HG02884 (cell line): ENCODE measurements at regions not wholly inside any gene's neighbourhood (a gene's known extent, or its start where the extent isn't known, plus 50 kb on each side); places are given as distances from the start of the nearest gene placed in this dataset.

ENCODE experiments used
- ATAC-seq: cut with Tn5 transposase; IDR thresholded peaks from one replicate; pipeline ENCODE4 v1.9.1; 2021; ENCODE audit warnings: mild to moderate bottlenecking, moderate library complexity; ENCODE audit not compliant: unreplicated experiment

DNA sequence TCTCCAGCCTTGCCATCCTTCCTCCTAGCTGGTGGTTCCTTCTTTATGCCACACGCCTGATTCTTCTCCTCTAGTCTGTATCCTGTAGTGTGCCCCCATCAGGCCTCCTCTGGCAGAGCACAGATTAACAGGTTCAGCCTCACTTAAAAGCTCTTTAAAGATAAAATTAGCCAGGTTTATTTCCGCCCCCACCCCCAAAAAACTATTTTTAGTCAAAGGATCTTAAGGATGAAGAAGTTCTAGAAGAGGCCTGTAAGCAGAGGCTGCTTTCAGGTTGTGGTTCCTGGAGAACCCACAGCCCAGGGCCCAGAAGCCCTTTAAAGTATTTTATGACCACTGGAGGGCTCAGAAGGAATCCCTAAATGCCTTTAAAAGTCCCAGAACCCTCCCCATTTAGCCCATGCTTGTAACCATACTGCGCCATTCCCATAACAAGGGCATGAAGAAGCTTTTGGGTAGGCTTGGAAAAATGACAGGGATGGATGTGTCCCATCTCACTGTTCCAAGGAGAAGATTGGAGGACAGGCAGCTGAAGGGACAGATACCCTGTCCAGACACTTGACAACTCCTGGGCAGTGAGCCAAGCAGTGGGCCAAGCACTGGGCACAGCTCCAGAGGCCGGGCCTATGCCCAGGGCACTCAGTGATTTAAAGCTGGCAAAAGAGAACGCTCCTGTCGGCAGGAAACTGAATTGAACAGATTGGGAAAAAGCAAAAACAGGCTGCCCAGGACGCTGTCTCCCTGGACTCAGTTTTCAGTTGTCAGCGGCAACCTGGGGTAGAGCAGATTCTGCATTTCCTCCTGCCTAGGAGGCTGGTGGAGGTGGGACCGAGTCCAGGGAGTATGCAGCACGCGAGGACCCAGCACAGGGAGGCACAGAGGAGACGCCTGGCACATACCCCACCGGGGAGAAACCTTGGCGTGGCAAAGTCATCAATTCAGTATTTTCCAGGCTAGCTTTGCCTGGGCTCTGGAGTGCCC is 106.3 kb upstream of the SSBP2 start:
- no peak for ATAC-seq

DNA sequence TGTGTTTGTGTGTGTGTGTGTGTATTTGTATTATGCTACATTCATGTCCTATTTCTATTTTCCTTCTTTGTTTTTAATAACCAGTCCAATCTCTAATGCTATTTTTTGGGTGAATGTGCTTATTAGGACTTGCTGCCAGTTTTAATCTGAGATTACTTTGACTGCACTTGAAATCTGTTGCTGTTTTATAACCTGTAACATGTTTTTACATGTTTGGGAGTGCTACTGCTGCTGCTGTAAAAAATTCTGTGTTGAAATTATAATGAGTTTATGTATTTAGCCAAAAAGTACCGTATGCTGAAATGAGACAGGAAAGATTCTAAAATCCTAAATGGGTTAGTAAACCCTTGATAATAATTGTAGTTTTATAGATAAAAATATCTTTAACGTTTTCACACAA is 104.7 kb upstream of the SSBP2 start:
- ATAC-seq, result no peak

DNA sequence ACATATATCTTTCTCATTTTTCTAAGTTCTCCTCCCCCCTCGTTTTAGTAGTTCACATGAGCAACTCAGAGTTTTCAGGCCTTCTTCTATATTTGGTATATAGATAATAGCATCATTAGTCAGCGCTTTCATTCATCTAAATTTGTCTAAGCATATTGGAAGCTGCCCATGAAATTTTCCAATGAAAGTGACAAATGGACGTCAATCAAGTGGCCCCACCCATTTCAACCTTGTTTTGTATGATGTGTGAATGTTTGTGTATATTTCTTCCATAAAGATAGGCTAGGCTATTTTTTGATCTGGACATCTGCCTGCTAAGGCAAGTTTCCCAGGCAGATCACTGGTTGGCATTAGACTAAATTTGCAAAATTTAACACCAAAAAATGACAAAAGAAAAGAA is 104.0 kb upstream of the SSBP2 start:
- no peak for ATAC-seq

DNA sequence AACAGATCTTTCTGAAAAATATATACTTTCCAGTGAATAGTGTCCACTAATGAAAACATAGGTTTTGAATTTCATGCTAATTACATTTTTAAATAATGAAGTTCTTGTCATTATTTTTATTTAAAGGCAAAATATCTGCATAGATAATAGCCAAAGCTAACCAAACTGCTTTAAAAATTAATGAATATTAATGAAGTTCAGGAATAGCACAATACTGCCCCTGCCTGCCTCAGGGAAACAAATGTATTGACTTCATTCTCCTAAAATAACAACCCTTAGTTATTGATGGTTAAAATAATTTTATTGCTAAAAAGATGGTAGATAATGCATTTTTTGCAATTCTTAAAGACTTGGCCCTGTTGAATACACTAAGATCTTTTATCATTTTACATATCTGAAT is 103.6 kb upstream of the SSBP2 start:
- no peak for ATAC-seq

DNA sequence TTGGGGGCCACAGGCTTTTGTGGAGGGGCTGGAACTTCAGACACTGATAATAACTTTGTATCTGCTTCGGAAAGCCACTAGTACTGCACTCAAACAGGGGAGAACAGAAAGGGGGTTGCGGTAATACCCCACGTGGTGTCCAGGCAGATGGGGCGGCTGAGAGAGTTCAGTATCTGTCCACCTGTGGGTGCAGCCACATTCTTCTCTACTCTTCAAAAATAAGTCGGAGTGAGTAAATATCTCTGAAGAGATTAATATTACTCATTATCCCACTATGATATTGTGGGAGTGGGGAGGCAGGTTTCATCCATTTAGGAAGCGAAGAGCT is 102.1 kb upstream of the SSBP2 start:
- no peak for ATAC-seq

DNA sequence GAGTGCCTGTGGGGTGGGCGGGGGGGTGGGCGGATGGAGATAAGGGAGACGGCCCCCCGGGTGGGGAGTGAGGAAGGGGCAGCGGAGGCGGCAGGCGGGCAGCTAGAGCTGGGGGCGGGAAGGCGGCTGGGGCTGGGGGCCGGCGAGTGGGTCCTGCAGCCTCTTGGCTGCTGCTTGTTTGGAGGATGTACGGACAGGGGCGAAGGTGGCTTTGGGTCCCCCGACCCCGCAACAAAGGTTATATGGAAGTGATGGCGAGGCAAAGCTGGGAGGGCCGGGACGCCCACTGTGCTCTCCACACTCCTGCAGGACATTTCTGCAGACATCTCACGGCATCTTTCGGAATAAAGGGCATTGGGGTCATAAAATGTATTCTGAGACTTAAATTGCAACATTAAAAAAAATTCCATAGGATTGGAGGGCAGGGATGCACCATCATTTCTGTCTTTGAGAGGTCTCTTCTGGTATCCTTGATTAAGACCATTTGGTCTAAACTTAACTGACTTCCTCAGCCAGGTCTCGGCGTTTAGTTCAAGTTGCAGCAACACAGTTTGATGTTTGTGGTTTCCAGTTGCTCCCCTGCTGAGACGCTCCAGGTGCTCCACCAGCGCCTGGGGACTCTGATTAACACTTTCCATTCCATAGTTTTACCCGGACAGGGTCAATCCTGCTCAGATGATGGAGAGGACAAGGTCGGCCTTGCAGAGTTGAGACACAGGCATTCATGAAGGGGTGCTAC is 101.6 kb upstream of the SSBP2 start:
- no peak for ATAC-seq

DNA sequence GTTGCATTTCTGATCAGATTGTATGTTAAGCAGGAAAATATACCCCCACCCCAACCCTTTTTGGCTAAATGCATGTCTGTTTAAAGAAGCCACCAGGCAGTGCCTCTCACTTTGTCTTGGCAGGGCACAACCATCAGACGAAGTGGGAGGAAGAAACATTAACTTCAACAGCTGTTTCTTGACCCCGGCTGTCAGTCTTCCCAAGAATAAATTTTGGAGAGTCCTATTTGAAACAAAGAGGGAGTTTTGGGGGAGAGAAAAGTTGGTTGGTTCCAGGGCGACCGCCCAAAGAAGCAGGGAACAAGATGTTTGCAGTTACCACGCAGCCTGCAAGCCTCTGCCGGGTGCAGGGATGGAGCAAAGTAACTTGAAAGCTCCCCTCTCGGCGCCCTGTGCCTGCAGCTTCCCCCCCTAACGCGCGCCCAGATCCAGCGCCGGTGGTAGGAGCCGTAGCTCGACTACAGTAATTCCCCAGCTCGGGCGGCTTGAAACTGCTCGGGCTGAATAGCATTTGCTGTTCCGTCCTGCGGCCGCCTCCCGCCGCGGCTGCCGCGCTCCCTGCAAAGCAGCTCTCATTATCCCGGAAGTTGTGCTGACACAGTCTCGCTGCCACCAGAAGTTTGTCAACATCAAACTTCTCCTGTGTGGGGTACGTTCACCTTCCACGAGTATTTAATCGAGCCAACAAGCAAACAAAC is 100.7 kb upstream of the SSBP2 start:
- peak; percentile 80 for ATAC-seq

DNA sequence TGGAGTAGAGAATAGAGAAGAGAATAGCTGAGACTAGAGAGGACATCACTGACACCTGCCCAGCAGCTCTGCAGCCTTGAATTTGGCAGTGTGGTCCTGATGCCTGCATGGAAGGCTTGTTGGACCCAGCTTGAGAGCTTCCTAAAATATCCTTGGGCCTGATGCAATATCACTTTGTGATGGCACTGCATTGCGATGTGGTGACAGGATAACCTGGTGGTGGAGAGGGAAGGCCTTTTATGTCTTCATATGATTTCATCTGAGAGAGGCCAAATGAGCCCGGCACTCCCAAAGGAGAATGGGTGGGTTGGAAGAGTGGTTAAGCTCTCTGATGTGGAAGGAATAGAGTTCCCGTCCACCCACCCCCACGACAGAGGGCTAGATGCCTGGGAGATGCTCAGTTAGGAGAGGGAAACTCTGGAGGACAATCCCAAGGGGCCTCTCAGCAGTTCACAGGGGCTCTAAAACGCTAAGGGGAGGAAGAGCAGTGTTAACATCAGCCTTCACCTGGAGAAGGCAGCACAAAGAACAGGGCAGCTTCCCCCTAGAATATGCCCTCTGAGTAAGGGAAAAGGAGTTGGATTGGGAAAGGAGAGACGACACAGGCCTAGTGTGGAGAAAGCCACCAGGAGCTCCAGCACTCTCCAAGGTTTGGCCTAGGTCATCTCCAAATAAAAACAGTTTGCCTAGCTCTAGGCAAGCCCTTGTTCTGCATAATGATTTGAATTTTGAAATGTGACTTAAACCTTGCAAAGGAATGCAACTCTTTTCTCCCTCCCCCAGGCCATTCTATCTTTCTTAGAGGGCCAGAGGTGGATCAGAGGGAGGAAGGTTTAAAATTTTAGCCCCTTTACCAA is 99.8 kb upstream of the SSBP2 start:
- no peak for ATAC-seq

DNA sequence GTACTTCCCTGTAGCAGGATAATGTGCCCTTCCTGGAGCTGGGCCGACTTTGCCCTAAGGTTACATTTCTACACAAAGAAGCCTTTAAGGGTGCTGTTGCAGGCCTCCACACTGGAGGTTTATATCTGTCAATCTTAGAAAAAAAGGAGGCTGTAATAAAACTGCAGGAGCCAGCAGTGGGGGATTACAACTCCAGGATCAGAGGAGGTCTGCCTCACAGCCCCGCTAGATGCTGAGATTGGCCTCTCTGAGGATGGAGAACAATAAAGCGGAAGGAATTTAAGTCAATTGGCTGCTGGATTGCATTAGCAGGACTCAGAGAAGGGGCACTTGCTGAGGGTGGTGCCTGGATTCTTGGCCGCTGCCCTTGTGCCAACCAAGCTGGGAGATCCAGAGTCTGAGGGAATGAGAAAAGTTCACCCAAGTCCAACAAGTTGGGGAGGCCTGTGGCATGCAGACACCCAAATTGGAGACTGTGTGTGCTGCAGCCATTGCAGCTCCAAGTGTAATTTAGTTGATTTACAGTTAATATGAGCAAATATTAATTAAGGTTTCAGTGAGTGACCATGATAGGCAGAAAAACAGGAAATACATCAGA is 99.0 kb upstream of the SSBP2 start:
- ATAC-seq, result no peak

DNA sequence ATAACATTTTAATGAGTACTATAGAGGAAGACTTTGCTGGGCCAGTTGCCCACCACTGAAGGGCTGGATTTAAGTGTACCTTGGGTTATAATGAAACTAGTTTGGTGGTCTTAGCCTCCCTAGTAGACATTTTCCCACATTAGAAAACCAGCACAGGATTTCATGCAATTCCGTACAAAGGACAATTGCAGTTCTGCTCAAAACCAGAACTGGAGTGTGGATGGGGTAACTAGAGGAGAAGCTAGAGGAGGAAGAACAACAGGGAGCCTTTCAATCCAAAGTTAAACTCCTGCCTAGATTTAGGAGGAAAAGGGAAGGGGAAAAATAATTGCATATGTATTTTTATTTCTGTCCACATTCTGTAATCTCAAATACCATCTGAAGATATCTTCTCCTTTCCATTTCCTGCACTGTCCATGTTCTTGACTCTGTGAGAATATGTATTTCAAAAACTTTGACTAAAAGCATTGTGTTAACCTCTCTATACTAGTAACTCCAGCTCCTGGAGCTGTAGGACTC is 97.5 kb upstream of the SSBP2 start:
- no peak for ATAC-seq

DNA sequence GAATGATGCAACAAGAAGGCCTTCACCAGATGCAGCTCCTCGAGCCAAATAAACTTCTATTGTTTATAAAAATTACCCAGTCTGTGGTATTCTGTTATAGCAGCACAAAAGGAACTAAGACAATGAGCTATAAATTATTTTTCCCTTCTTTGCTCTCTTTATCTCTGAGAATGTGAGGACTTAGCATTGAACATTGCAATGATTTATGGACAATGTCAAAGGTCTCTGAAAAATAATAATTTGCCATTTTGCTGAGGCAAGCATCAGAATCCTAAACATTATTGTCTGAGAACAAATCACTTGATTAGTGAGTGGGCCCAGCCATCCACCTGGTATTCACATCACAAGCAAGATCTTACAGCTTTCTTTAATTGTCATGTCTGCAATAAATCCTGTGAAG is 95.4 kb upstream of the SSBP2 start:
- no peak for ATAC-seq

DNA sequence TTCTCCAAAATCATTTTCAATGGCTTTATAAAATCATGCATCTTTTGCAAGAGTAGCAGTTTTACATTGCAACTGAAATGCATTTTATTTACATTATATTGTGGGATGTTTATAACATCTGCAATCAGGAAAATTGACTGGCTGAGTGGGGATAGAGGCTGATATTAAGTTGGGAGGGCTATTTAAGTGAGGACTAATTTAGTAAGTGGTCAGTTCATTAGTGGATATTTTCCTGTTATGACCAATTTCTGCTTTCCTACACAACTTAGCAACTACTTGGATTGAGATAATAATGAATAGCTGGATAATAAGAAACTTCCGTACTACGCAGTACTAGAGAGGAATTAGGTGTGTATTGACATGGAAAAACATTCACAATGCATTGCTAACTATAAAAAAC is 92.9 kb upstream of the SSBP2 start:
- ATAC-seq, result no peak

DNA sequence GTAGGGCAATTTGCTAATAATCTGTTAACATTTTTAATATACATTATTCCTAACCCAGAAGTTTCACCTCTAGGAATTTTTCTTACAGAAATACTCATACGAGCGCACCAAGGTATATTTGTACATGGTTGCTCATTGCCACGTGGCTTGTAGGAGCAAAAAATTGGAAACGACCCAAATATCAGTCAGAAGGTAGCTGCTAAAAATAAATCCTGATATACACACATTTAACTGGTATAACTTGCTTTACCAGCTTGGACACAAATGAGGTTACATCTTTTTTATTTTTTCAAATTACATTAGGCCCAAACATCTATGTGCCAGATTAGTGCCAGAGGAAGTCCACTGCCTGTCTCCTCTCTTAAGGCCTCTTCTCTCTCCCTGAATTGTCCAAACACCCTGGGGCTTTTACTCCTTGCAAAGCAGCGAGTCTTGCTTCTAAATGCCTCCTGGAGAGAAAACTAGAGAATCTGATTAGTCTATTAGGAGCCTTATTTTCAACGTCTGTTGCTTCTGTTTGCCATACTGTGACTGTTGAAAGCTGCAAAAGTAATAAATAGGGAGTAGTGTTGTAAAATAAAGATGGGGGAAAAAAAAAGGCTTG is 92.0 kb upstream of the SSBP2 start:
- no peak for ATAC-seq

DNA sequence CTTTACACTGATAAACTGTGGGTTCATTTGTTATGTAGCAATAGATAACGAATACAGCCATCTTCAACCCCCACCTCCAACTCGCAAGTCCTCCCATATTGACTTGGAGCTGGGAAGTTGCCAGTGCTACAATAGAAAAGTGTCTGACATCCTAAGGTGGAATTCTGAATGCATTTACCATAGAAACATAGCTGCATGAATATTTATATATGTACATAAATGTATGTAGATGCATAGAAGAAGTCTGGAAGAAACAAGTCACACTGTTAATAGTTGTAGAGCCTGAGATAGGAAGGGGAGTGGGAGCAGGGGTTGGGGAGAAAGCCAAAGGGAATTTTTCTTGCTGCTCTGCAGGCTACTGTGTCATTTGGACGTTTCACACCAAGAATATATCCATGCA is 88.1 kb upstream of the SSBP2 start:
- ATAC-seq, result no peak

DNA sequence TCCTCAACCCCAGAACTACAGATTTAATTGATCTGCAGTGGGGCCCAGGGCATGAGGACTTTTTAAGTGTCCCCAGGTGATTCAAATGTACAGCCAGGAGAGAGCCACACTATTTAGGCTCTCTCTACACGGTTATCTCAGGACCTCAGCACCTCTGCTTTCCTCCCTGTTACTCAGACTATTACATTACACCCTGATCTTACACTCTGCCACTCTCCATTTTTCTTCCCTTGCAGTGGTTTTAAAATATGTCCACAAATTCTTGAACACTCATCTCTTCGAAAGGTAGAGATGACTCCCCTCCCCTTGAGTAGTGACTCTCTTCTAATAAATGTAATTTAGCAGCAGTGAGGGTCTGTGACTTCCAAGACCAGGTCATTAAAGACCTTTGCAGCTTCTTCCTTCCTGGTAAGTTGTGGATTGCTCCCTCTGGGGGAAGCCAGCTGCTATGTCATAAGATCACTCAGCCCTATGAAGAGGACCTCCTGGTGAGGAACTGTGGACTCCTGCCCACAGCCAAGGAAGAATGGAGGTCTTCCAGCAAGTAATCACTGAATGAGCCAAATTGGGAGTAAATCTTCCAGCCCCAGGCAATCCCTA is 87.5 kb upstream of the SSBP2 start:
- peak; percentile 84 for ATAC-seq

DNA sequence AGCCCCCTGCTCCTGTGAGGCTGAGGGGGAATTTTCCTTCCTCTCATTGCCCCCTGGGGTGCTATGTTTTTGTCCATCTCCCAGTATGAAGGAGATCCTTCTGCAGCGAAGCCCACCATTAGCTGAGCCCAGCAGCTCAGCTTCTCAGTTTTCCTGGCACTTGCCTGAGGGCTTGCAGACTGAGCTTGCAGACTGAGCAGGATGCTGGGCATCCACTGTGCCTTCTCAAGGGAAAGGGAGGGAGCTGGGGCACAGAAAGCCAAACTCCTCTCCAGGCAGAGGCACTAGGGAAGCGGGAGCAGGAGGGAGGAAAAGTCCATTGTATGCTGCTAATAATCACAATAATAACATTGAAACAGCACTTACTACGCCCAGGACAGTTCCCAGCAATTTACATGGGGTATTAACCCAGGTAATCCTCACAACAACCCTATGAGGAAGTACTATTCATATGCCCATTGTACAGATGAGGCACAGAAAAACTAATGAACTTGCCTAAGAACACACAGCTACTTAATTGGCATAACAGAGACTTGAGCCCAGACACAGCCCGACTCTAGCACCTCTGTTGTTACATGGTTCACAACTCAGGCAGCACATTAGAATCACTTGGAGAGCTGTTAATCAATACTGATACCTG is 86.9 kb upstream of the SSBP2 start:
- ATAC-seq, result no peak

DNA sequence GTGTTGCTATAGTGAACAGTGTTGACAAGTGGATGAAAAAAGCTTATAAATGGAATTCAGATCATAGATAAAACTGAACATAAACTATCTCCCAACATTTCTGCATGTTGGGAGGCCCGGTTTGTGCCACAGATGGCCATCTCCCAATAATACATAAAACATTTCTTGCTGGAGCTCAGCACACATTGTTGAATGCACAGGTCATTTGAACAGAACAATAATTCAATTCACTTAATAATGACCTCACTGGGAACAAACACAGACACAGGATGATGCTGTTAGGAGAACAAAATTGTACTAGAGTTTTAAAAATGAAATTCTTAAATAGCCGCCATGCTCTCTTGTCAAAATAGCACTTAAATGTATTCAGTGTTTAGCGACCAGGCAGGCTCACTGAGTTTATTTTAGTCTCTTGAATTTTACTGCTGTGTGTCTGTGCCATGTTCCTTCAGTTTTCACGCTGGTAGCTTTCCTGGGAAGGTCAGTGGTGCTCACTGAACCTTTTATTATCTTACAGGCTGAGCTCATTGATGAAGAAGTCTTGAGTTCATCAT is 85.0 kb upstream of the SSBP2 start:
- ATAC-seq, result no peak

DNA sequence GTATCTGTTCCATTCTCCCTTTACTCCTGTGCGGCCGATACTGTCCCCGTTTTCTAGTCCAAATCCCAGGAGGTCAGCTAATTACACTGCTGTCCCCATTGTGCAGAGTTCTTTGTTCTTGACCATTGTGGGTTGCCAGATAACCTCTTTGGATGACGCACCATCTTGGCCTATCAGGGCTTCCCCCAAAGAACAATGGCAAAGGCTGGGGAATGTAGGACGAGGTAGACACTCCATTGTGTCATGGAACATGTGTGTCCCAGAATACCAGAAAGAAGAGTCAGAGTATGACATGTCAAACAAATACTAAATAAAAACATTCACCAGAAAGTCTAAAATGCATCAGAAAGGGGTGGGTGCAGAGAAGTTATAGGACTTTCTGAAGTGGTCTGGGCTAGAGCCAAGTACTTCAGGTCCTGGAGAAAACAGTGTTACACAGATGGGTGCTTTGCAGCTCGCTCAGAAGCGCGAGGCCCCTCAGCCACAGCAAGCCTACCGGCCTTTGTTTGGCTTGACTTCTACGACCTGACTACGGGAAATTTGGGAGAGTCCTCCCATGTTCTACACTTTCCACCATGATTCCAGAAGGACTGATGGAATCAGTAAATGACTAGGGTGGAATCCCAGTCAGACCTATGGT is 83.2 kb upstream of the SSBP2 start:
- no peak for ATAC-seq
